HCEC 1CT (cell line): ENCODE measurements at regions not wholly inside any gene's neighbourhood (a gene's known extent, or its start where the extent isn't known, plus 50 kb on each side); places are given as distances from the start of the nearest gene placed in this dataset.
"Not testable (repeated sequence)": the region's sequence is repeated elsewhere in the genome, so short reads cannot be mapped to it uniquely, and the experiment has no call there.

ENCODE experiments used
- DNase-seq: peaks from one replicate; pipeline ENCODE4 v3.0.0-alpha.2; 2017

DNA sequence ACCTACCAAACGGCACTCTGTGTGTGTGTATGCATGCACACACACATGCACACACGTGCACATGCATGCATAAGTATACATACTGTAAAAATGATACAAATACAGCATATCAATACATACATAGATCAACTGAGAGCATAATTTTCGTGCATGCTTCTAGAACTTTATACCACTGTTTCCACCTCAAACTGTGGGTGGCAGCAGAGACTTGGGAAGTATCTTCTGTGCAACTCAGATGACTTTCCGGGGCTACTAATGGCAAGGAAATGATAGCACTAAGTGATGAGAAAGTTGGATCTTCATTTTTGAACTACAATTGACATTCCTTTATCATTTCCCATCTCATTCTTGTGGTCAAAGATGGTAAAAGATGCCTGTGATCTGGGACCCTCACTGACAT lies 570.7 kb downstream of the REEP3 start:
- DNase-seq, result no peak

DNA sequence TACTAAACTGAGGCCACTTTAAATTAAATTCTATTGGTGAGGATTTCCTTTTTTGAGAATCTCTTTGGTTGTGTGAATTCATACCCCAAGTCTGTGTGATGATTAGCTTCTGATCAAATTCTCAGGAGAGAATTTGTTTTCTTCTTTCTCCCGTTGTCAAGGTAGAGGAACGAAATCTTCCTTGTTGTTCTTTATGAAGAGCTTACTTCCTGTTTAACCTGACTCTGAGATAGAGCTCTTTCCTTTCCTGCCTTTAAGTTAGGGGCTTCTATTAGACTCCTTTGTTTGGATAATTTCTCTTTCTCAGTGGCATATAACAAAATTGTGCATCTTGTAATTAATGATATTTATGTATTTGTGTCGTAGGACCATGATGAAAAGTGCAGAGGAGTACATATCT lies 572.1 kb downstream of the REEP3 start:
- DNase-seq, result no peak

DNA sequence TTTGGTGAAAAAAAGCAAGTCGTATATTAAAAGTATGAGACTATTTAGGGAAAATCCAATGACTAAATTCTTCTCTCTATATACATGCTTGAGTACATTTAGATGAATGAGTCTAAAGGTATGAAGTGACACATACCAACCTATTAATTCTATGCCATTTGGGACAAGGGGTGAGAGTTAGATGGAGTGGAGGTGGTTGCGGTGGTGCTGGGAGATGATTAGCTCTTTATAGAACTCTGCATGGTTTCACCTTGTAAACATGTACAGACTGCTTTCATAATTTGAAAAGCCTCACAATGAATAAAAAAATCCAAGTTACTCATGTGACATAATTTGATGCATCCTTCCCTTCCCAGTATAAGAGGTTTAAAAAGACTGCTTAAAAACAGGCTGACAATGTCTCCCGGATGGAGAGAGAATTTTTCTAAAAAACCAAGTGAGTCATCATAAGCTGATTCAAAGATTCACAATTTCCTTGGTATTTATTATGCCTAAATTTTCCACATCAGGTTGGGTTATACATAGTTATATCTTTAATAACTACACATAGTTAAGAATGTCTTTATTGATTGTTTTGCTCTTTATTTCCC lies 572.8 kb downstream of the REEP3 start:
- no peak for DNase-seq

DNA sequence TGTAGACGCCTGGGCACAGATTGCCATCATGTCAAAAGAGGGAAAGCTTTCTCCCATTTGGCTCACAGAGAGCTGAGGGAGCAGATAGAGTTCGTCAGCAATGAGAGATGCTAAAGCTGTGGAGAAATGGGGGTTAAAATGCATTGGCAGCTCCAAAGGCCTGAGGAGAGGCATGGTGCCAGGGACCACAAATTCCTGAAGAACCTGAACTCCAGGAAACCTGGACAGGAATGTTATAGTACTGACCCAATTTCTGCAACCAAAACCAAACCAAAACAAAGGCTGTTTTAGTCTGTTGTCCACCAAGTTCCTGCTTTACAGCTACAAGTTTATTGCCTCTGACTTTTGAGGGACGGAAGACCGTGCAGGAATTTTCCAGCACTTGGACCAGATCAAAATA lies 575.7 kb downstream of the REEP3 start:
- no peak for DNase-seq

DNA sequence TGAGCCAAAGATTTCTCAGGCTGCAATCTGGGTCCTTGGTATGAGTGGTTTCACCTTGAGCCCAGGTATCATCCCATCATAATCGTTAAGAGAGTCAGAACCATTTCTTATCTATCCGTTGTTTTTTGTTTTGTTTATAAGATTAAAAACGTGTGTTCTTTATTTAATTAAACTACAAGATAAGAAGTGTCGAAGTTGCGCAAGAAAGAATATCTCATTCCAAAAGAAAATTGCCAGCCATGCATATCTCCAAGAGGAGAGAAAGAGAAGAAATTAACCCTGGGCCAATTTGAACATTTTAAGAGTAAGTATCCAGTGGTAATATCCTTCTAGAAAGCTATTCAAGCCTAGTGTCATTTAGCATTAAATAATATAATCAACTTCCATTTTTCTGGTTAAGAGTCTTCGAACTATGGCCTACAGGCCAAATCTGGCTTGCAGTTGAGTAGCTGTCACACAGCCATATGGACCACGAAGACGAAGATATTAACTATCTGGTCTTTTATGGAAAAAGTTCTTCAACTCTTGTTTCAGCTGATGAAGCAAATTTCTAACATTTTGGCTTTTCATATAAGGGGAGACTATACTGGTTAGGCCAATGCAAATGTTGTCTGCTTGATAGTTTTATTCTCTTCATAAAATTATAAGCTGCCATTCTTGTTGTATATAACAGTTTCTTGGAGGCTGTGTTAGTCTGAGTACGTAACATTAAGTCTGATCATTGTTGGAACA lies 576.4 kb downstream of the REEP3 start:
- no peak for DNase-seq

DNA sequence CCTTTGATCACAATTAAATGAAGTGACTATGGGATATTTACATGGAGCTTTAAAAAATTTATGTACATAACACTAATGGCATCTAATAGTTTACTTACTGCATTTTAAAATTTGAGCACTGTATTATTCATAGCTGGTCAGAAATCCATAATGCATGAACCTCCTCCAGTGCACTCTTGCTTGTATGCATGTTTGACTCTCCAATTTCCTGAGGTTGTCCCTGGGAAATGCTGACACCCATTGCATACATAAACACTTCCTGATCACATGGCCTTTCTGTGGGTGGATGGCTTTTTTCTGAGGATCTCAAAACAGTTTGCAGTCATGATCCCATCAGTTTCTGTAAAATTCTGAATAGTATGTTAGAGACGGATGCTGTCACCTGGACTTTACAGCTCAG lies 577.8 kb downstream of the REEP3 start:
- DNase-seq, result no peak

DNA sequence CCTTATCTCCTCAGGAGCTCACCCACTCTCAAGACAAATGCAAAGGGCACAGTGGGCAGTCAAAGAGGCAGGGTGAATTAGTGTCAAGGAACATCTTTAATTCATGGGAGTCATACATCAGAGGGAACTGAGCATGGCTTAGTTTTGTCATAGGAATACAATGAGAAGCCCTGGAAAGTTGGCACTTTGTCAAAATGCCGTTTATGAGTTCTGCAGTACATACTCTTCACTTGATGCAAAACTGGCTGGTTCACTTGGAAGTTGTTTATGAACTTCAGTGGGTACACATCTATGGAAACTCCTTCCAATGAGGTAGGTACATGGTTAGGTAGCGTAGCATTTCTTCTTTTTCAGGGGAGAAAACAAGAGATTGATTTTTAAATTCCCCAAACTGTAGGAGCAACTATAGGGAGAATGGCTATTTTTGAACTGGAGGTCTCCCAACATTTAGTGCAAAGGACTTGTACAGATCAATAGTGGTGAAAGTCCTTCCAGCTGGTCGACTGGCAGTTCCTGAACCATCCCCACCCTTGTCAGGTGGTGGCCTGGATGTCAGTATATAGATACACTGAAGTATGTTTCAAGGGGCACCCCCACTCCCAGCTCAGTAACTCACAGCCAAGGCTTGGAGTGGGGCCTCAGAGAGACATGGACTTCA lies 580.5 kb downstream of the REEP3 start:
- DNase-seq, result no peak

DNA sequence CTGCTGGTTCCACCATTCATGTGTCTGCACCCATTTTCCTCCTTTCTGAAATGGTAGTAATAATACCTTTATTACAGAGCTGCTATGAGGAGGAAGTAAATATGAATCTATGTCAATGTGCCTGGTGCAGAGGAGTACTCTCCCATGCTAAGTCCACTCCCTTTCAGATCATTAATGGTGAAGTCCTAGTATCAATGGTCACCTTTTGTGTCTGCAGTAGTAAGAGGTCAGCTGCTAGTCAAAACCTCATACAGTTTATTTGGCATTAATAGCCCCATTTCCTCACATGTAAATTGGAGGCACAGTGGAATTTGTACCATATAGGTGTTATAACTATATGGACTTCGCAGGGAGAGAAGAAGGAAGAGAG lies 581.0 kb downstream of the REEP3 start:
- DNase-seq, result no peak

DNA sequence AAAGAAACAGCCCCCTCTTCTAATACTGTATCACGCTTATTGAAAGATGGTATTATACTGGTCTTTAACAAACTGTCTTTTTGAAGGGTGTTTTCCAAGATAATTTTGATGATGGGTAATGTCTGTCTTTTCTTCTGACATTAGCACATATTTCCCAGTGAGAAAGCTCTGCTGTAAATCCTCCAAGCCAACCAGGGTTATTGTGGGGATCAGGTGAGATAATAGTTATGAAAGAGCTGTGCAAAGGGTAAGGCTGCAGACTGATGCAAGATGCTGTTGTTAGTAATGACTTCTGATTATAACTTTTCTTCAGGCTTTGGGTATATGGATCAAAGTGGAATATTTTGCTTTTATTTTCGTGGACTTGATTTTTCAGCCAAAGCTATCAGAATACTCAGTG lies 581.7 kb downstream of the REEP3 start:
- DNase-seq, result no peak

DNA sequence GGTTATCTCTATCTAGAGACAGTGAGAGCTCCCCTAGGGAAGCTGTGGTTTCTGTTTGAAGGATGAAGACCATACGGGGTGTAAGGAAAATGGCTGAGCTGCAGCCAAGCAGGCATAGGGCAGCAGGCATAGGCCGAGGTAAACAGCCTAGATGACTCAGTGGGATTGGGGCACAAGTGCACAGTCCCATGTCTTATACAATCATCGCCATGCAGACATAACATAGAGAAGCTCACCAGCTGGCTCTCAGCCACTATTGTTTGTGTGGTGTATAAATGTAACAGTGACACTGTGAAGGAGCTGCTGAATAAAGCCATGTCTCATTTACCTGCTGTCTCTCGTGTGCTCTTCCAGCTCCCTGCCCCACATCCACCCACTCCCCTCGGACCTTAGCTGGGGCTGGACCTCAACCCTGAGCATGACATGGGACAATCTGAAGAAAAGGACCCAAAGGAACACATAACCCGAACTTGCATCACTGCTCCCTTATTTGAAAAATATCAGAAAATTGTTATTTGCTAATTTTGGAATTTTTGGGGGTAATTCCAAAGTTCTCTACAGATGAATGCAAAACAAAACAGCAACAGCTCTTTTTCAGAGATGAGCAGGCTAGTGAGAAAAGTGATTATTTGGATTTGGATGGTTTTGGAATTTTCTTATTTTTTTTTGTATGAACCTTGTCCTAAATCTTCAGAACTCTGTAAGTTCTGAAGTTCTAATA lies 582.7 kb downstream of the REEP3 start:
- DNase-seq, result no peak

DNA sequence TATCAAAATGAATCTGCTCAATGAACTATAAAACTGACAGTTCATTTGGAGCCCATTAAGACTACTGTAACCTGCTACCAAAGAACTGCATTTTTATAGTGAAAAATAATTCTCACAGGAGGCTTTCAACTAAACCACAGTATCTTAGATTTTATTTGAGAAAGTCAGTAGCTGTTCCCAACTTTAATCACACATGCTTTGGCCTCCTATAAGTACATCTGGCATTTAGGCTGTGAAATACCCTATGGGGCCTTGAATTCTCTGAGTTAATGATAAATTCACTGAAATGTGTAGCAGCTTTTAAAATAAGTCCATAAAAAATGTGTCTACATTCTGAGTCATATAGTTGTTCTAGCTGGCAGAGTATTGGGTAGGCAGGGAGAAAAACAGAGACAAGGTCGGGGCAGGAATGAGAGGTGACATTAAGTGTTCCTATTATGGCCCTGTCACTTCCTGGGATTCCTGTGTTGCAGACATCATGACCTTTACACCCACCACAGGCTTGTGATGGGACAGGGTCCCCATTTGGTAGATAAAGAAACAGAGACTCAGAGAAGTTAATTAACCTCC lies 588.8 kb downstream of the REEP3 start:
- no peak for DNase-seq

DNA sequence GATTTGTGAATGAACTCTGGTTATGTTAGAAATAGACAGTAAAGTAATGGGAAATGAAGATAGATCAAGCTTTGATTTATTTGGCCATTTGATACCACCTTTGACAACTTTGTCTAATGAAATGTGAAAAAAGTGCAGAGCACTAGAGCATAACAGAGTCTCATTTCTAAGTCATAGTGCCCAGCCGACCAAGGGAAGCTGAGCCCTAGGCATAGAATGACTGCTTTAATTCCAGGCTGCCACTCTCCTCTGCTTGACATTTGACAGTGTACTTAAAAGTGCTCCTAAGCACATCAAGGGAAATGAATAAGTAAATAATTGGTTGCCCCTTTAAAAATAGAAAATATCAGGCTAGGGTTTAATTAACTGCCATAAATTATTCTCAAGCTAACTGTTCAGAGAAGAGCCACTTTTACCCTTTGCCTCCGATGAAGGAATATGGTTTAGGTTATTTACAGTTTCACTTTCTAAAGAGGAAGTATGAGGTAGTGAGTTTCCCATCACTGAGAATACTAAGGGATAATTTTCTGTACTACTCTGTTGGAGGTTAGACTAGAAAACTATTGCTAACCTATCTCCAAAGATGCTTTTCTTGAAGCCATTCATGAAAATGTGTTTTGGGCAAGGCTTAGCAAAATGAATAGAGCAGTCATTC lies 591.6 kb downstream of the REEP3 start:
- DNase-seq, result no peak

DNA sequence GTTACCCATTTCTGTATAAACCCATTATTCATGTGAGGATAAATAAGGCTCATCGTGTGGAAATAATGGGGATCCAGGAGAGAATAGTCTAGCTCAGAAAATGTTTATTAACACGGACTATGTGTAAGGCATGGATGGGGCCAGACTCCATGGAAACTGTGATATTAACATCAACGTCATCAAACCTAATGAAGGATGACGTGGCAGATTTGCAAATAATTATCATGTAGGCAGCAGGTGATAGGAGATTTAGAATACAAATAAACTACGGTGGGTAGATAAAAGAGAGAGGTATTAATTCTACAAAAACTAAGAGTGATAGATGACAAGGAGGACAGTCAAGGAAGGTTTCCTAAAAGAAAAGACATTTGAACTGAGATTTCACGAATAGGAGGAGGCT lies 592.2 kb downstream of the REEP3 start:
- no peak for DNase-seq

DNA sequence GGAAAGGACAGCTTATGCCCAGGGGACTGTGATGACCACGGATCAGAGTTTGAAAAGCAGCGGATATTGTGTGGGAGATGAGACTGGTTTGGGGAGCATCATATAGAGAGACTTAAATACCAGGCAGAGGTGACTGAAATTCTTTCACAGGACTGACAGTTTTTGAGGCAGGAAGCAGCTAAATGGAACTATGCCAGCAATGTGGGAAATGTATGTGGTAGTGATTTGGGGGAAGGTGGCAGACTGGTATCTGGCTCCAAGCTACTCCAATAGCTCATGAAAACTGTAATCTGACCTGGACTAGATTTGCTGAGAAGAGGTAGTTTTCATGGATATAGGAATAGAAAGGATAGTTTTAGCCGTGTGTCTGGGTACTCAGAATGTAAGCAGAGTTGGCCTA lies 592.6 kb downstream of the REEP3 start:
- DNase-seq, result no peak

DNA sequence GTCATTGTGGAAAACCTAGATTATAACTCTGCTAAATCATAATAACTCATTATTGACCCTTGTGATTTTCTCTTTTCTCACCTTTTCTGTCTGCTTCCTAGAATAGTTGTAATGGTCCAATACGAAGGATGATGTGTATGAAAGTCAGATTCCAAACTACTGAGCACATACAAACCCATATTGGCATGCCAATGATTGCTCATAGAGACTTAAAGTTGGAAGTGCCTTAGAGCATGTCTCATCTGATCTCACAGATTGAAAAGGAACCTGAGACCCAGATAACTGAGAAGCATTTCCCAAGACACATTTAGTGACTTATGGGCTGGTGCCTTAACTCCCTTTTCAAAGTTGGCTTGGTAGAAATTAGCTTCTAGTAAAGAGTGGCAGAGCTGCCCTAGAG lies 594.3 kb downstream of the REEP3 start:
- DNase-seq, result no peak

DNA sequence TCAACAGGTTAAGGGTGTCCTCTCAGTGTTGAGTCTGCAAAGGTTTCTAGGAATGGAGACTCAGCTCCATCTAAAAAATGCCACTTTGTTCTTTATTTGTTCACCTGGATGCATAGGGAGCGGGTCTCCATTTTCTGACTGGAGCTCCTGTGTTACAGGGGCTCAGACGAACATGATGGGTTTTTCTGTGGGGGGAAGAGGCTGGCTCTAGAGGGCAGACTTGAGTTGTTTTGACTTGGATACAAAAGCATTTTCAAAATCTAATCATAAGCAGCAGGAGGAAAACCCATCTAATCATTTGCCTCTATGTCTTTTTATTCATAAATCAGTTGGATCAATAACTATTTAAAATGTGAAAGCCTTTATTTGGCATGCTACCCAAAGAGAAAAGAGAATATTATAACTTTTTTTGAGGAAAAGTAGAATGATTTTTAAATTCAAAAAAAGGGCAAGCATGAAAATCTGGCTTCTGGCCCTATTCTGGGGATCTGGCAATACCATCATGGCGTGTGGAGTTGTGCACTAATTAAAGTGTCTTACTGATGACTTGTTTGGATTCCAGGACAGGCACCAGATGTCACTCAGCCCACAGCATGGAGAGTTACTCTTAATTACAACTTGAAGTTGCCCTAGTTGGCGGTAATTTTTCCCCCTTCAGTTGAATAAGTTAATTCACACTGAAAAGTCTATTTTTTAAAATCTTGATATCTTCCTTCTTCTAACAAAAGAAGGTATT lies 594.9 kb downstream of the REEP3 start:
- DNase-seq, result no peak

DNA sequence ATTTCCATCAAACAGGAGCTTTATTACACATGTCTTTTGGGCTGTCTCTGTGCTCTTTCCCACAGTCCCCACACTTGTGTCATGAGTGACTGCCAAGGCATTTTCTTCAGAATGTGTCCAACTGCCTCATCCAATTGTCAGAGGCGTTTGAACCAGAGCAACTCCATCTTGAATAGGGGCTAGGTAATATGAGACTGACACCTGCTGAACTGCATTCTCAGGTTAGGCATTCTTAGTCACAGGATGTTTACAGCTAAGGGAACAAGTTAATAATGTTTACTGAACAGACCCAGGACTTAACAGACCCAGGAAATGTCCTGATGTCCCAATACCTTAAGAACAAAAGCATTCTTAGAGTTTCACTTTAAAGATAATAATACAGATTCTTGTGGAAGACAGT lies 595.5 kb downstream of the REEP3 start:
- DNase-seq, result no peak

DNA sequence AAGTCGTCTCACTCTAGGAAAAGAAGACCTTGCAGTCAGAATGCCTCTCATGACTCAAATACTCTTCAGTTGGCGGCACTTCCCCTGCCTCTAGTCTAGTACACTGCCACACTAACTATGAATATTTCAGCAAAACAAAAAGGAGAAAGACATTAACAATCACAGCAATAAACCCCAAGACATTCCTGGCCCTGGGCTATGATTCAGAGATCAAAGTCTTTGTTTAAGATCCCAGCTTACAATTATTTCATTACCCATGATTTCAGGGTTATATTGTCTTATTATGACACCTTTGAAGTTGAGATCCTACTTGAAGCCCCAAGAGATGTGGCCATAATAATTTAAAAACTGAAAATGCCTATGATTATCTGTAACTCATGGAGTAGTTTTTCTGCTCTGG lies 597.5 kb downstream of the REEP3 start:
- no peak for DNase-seq

DNA sequence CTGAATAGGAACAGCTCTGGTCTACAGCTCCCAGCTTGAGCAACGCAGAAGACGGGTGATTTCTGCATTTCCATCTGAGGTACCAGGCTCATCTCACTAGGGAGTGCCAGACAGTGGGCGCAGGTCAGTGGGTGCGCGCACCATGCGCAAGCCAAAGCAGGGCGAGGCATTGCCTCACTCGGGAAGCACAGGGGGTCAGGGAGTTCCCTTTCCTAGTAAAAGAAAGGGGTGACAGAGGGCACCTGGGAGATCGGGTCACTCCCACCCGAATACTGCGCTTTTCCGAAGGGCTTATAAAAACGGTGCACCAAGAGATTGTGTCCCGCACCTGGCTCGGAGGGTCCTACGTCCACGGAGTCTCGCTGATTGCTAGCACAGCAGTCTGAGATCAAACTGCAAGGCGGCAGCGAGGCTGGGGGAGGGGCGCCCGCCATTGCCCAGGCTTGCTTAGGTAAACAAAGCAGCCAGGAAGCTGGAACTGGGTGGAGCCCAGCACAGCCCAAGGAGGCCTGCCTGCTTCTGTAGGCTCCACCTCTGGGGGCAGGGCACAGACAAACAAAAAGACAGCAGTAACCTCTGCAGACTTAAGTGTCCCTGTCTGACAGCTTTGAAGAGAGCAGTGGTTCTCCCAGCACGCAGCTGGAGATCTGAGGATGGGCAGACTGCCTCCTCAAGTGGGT lies 599.2 kb downstream of the REEP3 start:
- DNase-seq, result not testable (repeated sequence)

DNA sequence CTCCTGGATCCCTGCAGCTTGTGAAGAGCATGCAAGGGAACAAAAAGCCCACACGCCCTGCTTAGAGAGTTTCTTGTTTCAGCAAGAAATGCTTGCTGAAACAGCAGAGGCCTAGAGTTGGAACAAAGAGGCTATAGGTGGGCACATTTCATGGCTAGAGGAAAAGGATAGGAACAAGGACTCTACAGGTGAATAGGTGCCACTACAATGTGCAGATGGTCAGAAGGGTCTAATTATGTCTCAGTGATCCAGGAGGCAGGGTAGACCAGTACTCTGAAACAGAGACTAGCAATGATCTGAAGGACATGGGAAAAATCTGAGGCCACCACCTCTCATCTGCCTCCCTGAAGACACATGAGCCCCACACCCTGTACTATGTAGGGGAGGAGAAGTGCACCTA lies 609.0 kb downstream of the REEP3 start:
- DNase-seq, result no peak

DNA sequence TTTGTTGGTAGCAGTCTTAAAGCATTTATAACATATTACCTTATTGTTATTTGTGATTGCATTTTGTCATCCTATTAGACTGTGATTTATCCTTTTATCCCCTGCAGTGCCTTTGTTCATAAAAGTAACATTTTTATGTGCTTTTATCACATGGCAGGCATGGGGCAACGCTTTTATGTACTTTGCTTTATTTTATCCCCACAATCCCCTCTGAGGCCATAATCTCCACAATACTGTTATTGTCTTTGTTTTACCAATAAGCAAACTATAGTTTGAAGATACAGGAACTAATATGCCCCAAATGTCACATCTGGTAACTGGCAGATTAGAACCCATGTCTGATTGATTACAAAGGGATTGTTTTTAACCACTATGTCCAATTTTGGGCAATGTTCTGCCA lies 613.5 kb downstream of the REEP3 start:
- no peak for DNase-seq

DNA sequence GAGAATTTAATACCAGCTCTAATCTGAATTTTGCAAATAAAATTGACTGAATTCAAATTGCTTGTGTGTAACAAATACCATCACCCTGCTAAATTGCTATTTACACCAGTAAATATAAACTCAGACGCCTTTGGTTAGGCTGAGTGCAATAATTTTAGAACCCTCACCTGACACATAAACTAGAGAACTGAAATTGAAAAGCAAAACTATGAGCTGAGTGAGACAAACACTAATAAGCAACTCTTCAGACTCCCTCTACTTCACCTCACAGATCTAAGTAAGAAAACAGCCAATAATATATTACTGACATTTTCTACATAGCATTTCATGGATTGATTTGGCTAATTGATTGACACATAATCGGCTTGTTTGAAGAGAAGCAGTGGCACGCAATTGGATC lies 621.2 kb downstream of the REEP3 start:
- no peak for DNase-seq
